Psoas muscle (tissue), 7 donors: ENCODE measurements at regions not wholly inside any gene's neighbourhood (a gene's known extent, or its start where the extent isn't known, plus 50 kb on each side); places are given as distances from the start of the nearest gene placed in this dataset.
A peak's percentile ranks its signal among the peaks of the same experiment; 100 is the strongest.

Experiments used
- ATAC-seq, 4 donors: fragments of 200-7000 bp; cut with Tn5 transposase; one replicate each; pipeline ENCODE4 v1.9.1; 2020; ENCODE audit warnings: moderate library complexity in 3 of 4, mild to moderate bottlenecking in 2 of 4
- DNase-seq, 2 donors: peaks; one replicate each; pipeline ENCODE4 v3.0.0-alpha.2; 2020
- H3K27ac ChIP-seq: fragments of 200-600 bp; one replicate; pipeline ENCODE4 v1.8.0; 2022
- H3K27me3 ChIP-seq, 3 donors: fragments of 200-600 bp in 1 of 3; one replicate each; pipeline versions ENCODE4 v1.6.1 to v1.8.0; 2013 to 2022; ENCODE audit warnings: low read length in 2 of 3, mild to moderate bottlenecking in 2 of 3, moderate library complexity in 1 of 3; ENCODE audit not compliant: insufficient read depth in 3 of 3
- H3K36me3 ChIP-seq, 2 donors: fragments of 200-600 bp in 1 of 2; one replicate each; pipeline versions ENCODE4 v1.6.1 to v1.8.0; 2013 to 2022; ENCODE audit warnings: low read depth in 1 of 2, mild to moderate bottlenecking in 1 of 2, moderate library complexity in 1 of 2; ENCODE audit not compliant: insufficient read depth in 1 of 2
- H3K4me1 ChIP-seq: fragments of 200-600 bp; one replicate; pipeline ENCODE4 v1.8.0; 2022
- H3K4me3 ChIP-seq: fragments of 200-600 bp; one replicate; pipeline ENCODE4 v1.8.0; 2022; ENCODE audit warnings: mild to moderate bottlenecking
- H3K9me3 ChIP-seq: fragments of 200-600 bp; one replicate; pipeline ENCODE4 v1.8.0; 2022
- CTCF ChIP-seq: fragments of 200-600 bp; IDR thresholded peaks from one replicate; pipeline ENCODE4 v1.8.0; 2022; ENCODE audit warnings: antibody characterized with exemption
- WGBS, 3 donors: extraction: QIAGEN DNeasy Blood & Tissue Kit; methylation state at CpG; one replicate each; pipeline versions ENCODE4 v1.1.6 to v1.1.7; 2013; 5-methylcytosine and 5-hydroxymethylcytosine counted together
- intact Hi-C, 2 donors: fragments of 100-400 bp; cut with DNase I; formaldehyde crosslinking; loops; one replicate each; pipeline versions ENCODE4 v1.11.0 to v1.14.2; 2022
- donor health status: healthy with polysubstance abuse.
- donor health status: DM: no; HTN: no; CAD: no; lungs with moderate emphysema.
- donor health status: Bipolar disorder and iron deficiency.
- donor health status: healthy.
- donor health status: DM: yes; HTN: yes; CAD: no.
- donor health status: DM: no; HTN: no; CAD: no.
- donor health status: DM: yes; HTN: yes; CAD: no.

- no peak overlapping the region for H3K27ac ChIP-seq
- WGBS, 3 donors, result 67 to 73% (median 70%) methylated on average over 6 of the region's 6 CpGs
- no peaks in the 10 kb centered on the region for H3K27me3 ChIP-seq
- ATAC-seq (no peak), DNase-seq (no peak)
- H3K36me3 ChIP-seq, result no peaks in the 10 kb centered on the region
- H3K9me3 ChIP-seq, result peaks cover 4% of the 10 kb centered on the region
- TF ChIP-seq CTCF, result no peak
- no peak overlapping the region for H3K4me3 ChIP-seq
- intact Hi-C loops, result no loop called here
- H3K4me1 ChIP-seq, result peaks cover 23% of the 10 kb centered on the region
Observed at GRCh38 chr1:109818271-109818987, 54.7 kb upstream of the EPS8L3 start.

GRCh38 chr1:109817881-109818270, 54.2 kb upstream of the EPS8L3 start:
- H3K36me3 ChIP-seq, result no peaks in the 10 kb centered on the region
- peaks cover 17% of the 10 kb centered on the region for H3K4me1 ChIP-seq
- H3K27me3 ChIP-seq, result no peaks in the 10 kb centered on the region
- no peak for DNase-seq
- peaks cover 4% of the 10 kb centered on the region for H3K9me3 ChIP-seq
- no peak overlapping the region for H3K4me3 ChIP-seq
- 83 to 85% (median 84%) methylated on average over 2 of the region's 2 CpGs for WGBS, 3 donors
- ATAC-seq, result no peak
- intact Hi-C loops, result no loop called here
- H3K27ac ChIP-seq, result no peak overlapping the region
- TF ChIP-seq CTCF, result no peak

GRCh38 chr1:109816975-109817535, 53.3 kb upstream of the EPS8L3 start:
- WGBS, 3 donors, result 90 to 96% (median 94%) methylated on average over 4 of the region's 4 CpGs
- DNase-seq (no peak), ATAC-seq (no peak)
- Histone ChIP-seq H3K4me3 (no peak overlapping the region), H3K27ac (no peak overlapping the region), H3K36me3 (no peaks in the 10 kb centered on the region), H3K27me3 (no peaks in the 10 kb centered on the region), H3K4me1 (peaks cover 11% of the 10 kb centered on the region), H3K9me3 (peaks cover 4% of the 10 kb centered on the region)
- intact Hi-C loops, result no loop called here
- TF ChIP-seq CTCF, result no peak

- intact Hi-C loops, result no loop called here
- peak in 1 of 4 donors; percentile 4 for ATAC-seq
Observed at GRCh38 chr1:109816175-109816811, 52.6 kb upstream of the EPS8L3 start.

More at GRCh38 chr1:109816175-109816811, 52.6 kb upstream of the EPS8L3 start:
- Histone ChIP-seq H3K27ac (no peak overlapping the region), H3K36me3 (no peaks in the 10 kb centered on the region), H3K4me1 (peaks cover 4% of the 10 kb centered on the region), H3K4me3 (no peak overlapping the region), H3K27me3 (no peaks in the 10 kb centered on the region), H3K9me3 (peaks cover 4% of the 10 kb centered on the region)
- WGBS, 3 donors, result 56 to 65% (median 65%) methylated on average over 4 of the region's 4 CpGs
- no peak for DNase-seq
- TF ChIP-seq CTCF, result no peak
